ENCODE measurements at regions not wholly inside any gene's neighbourhood (a gene's known extent, or its start where the extent isn't known, plus 50 kb on each side); places are given as distances from the start of the nearest gene placed in this dataset.

DNA sequence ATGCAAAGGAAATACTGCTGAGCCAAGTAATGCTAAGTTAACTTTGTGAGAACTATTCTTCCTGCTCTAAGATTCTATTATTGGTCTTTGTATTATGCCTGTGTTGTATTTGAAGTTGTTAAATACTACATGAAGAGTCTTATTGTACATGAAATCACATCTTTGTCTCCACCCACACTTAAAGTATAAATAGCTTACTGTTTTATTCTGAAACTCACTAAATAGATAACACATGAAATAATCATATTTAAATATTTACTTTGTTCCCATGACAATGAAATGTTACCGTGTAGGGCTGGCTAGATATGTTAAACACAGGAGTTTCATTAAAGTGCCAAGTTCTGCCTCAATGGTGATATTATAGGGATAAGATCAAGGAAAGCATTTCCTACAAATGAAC lies 562.1 kb upstream of the ATXN8OS start:
- H3K27me3 ChIP-seq (ENCODE audit: control insufficient read depth, insufficient read depth, low read length, poor library complexity, severe bottlenecking): no peaks in the 10 kb centered on the region
- H3K9me3 ChIP-seq (ENCODE audit: control insufficient read depth, low read length): no peaks in the 10 kb centered on the region
- no peaks in the 10 kb centered on the region for H3K36me3 ChIP-seq (ENCODE audit: control insufficient read depth, insufficient read depth, low read length)
- H3K4me1 ChIP-seq (ENCODE audit: control insufficient read depth, insufficient read depth, low read length): no peaks in the 10 kb centered on the region
- H3K4me3 ChIP-seq (ENCODE audit: insufficient read depth, low read depth, low read length): no peak overlapping the region
- 100% methylated on average over 1 of the region's 1 CpG for WGBS, 2 experiments
- no peak overlapping the region for H3K27ac ChIP-seq (ENCODE audit: insufficient read depth, low read depth, low read length, poor library complexity, severe bottlenecking)

- no peaks in the 10 kb centered on the region for H3K4me1 ChIP-seq (ENCODE audit: control insufficient read depth, insufficient read depth, low read length)
- H3K4me3 ChIP-seq (ENCODE audit: insufficient read depth, low read depth, low read length): no peak overlapping the region
- H3K27me3 ChIP-seq (ENCODE audit: control insufficient read depth, insufficient read depth, low read length, poor library complexity, severe bottlenecking): no peaks in the 10 kb centered on the region
- H3K36me3 ChIP-seq (ENCODE audit: control insufficient read depth, insufficient read depth, low read length): no peaks in the 10 kb centered on the region
- no peak overlapping the region for H3K27ac ChIP-seq (ENCODE audit: insufficient read depth, low read depth, low read length, poor library complexity, severe bottlenecking)
- H3K9me3 ChIP-seq (ENCODE audit: control insufficient read depth, low read length): no peaks in the 10 kb centered on the region
- 72 to 80% methylated on average over 2 of the region's 2 CpGs for WGBS, 2 experiments
Observed at GRCh38 chr13:69524459-69525150, 583.0 kb upstream of the ATXN8OS start.

DNA sequence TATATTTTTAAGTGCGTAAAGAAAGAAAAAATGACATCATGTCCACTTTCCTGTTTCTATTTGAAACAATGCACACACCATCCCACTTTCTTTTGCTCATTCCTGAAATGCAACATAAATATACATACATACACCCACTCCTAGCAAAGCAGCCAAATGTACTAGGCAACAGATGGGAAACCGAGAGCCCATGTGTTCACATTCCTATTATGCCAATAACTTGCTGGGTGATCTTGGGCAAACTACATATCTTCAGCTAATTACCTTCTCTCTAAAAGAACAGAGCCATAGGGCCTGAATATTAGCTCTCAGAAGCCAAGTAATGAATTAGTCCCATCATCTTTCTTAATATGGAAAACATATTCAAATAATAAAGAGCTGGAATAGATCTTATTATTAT lies 610.6 kb upstream of the ATXN8OS start:
- Histone ChIP-seq H3K27ac (ENCODE audit: insufficient read depth, low read depth, low read length, poor library complexity, severe bottlenecking) (no peak overlapping the region), H3K4me3 (ENCODE audit: insufficient read depth, low read depth, low read length) (no peak overlapping the region), H3K9me3 (ENCODE audit: control insufficient read depth, low read length) (no peaks in the 10 kb centered on the region), H3K36me3 (ENCODE audit: control insufficient read depth, insufficient read depth, low read length) (no peaks in the 10 kb centered on the region), H3K4me1 (ENCODE audit: control insufficient read depth, insufficient read depth, low read length) (no peaks in the 10 kb centered on the region), H3K27me3 (ENCODE audit: control insufficient read depth, insufficient read depth, low read length, poor library complexity, severe bottlenecking) (no peaks in the 10 kb centered on the region)
- WGBS, 2 experiments: 98 to 99% methylated on average over 2 of the region's 2 CpGs

DNA sequence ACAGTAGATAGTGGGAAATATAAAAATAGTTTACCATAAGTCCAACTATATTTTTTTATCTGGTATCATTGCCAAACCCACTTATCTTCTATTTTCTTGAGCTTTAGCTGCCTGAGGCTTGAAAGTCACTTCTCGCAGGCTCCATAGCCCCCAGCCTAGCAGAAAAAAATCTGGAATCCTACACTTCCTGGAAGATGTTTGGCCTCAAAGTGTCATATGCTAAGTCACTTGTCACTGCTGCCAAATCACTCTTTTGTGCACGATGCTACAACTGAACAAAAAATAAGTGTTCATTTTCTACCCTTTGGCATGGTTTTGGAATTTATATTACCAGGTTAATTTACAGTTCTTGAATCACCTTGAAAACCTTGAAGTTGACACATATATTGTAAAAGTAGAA lies 612.5 kb upstream of the ATXN8OS start:
- H3K27ac ChIP-seq (ENCODE audit: insufficient read depth, low read depth, low read length, poor library complexity, severe bottlenecking): no peak overlapping the region
- H3K4me3 ChIP-seq (ENCODE audit: insufficient read depth, low read depth, low read length): no peak overlapping the region
- H3K4me1 ChIP-seq (ENCODE audit: control insufficient read depth, insufficient read depth, low read length): no peaks in the 10 kb centered on the region
- H3K9me3 ChIP-seq (ENCODE audit: control insufficient read depth, low read length): no peaks in the 10 kb centered on the region
- WGBS, 2 experiments: 96 to 99% methylated on average over 2 of the region's 2 CpGs
- H3K36me3 ChIP-seq (ENCODE audit: control insufficient read depth, insufficient read depth, low read length): no peaks in the 10 kb centered on the region
- H3K27me3 ChIP-seq (ENCODE audit: control insufficient read depth, insufficient read depth, low read length, poor library complexity, severe bottlenecking): no peaks in the 10 kb centered on the region

DNA sequence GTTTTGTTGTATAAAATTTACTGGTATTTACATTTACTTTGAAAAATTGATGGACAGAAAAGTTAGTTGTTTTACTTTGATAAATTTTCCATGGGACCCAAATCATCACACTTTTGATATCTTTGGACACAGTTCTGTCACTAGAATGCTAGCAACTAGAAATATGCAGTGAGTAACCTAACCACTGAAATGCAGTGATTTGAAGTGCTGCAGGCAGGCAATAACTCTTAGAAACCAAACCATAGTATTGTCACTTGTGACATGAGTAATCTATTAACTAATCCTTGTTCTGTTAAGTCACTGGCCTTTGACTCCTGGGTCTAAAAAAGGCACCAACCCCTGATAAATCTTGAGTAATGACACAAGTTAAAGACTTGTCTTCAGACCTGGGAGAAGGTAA lies 620.0 kb upstream of the ATXN8OS start:
- no peaks in the 10 kb centered on the region for H3K4me1 ChIP-seq (ENCODE audit: control insufficient read depth, insufficient read depth, low read length)
- peaks cover 2% of the 10 kb centered on the region for H3K9me3 ChIP-seq (ENCODE audit: control insufficient read depth, low read length)
- no peaks in the 10 kb centered on the region for H3K36me3 ChIP-seq (ENCODE audit: control insufficient read depth, insufficient read depth, low read length)
- H3K27me3 ChIP-seq (ENCODE audit: control insufficient read depth, insufficient read depth, low read length, poor library complexity, severe bottlenecking): no peaks in the 10 kb centered on the region
- H3K27ac ChIP-seq (ENCODE audit: insufficient read depth, low read depth, low read length, poor library complexity, severe bottlenecking): no peak overlapping the region
- H3K4me3 ChIP-seq (ENCODE audit: insufficient read depth, low read depth, low read length): no peak overlapping the region

DNA sequence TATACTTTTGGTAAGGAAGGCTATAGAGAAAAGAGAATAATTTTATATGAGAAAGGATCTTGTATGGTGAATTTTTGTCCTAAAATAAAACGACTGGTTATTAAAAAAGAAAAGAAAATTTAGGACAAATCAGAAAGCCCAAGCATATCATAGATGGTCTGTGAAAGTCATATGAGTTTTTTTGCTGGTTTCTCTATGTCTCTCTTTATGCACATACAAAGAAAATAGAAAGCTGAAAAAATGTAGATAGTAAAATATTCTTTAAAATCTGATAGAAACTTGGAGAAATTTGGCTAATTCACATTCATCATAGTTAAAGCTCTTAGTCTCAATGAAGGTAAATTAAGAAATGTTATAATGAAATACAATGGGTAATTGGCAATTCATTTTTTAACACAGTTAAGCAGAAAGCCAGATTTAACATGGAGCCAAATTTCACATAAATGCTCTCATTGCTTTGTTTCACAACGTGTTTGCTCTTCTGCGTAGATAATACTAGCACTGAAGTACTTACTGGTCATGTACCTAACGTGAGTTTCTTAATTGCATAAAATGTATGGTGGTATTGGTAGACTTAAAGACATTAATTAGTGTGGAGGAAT lies 621.5 kb upstream of the ATXN8OS start:
- Histone ChIP-seq H3K27ac (ENCODE audit: insufficient read depth, low read depth, low read length, poor library complexity, severe bottlenecking) (no peak overlapping the region), H3K27me3 (ENCODE audit: control insufficient read depth, insufficient read depth, low read length, poor library complexity, severe bottlenecking) (no peaks in the 10 kb centered on the region), H3K4me3 (ENCODE audit: insufficient read depth, low read depth, low read length) (no peak overlapping the region), H3K36me3 (ENCODE audit: control insufficient read depth, insufficient read depth, low read length) (no peaks in the 10 kb centered on the region), H3K9me3 (ENCODE audit: control insufficient read depth, low read length) (peaks cover 2% of the 10 kb centered on the region), H3K4me1 (ENCODE audit: control insufficient read depth, insufficient read depth, low read length) (no peaks in the 10 kb centered on the region)
- WGBS, 2 experiments: 85 to 88% methylated on average over 4 of the region's 4 CpGs

- Histone ChIP-seq H3K4me1 (ENCODE audit: control insufficient read depth, insufficient read depth, low read length) (no peaks in the 10 kb centered on the region), H3K36me3 (ENCODE audit: control insufficient read depth, insufficient read depth, low read length) (no peaks in the 10 kb centered on the region), H3K9me3 (ENCODE audit: control insufficient read depth, low read length) (no peaks in the 10 kb centered on the region), H3K4me3 (ENCODE audit: insufficient read depth, low read depth, low read length) (no peak overlapping the region), H3K27me3 (ENCODE audit: control insufficient read depth, insufficient read depth, low read length, poor library complexity, severe bottlenecking) (no peaks in the 10 kb centered on the region), H3K27ac (ENCODE audit: insufficient read depth, low read depth, low read length, poor library complexity, severe bottlenecking) (no peak overlapping the region)
Observed at GRCh38 chr13:69477451-69477850, 630.2 kb upstream of the ATXN8OS start.

GRCh38 chr13:69474011-69474685 lies 633.5 kb upstream of the ATXN8OS start:
- WGBS, 2 experiments: 92 to 95% methylated on average over 2 of the region's 2 CpGs
- no peaks in the 10 kb centered on the region for H3K27me3 ChIP-seq (ENCODE audit: control insufficient read depth, insufficient read depth, low read length, poor library complexity, severe bottlenecking)
- no peaks in the 10 kb centered on the region for H3K4me1 ChIP-seq (ENCODE audit: control insufficient read depth, insufficient read depth, low read length)
- no peak overlapping the region for H3K27ac ChIP-seq (ENCODE audit: insufficient read depth, low read depth, low read length, poor library complexity, severe bottlenecking)
- H3K9me3 ChIP-seq (ENCODE audit: control insufficient read depth, low read length): no peaks in the 10 kb centered on the region
- H3K4me3 ChIP-seq (ENCODE audit: insufficient read depth, low read depth, low read length): no peak overlapping the region
- H3K36me3 ChIP-seq (ENCODE audit: control insufficient read depth, insufficient read depth, low read length): no peaks in the 10 kb centered on the region

GRCh38 chr13:69468624-69469023 lies 639.0 kb upstream of the ATXN8OS start:
- WGBS, 2 experiments: 100% methylated on average over 2 of the region's 2 CpGs; no CpG with 5 or more reads in 1 of the 2 experiments
- H3K27me3 ChIP-seq (ENCODE audit: control insufficient read depth, insufficient read depth, low read length, poor library complexity, severe bottlenecking): no peaks in the 10 kb centered on the region
- no peaks in the 10 kb centered on the region for H3K4me1 ChIP-seq (ENCODE audit: control insufficient read depth, insufficient read depth, low read length)
- no peak overlapping the region for H3K27ac ChIP-seq (ENCODE audit: insufficient read depth, low read depth, low read length, poor library complexity, severe bottlenecking)
- no peaks in the 10 kb centered on the region for H3K9me3 ChIP-seq (ENCODE audit: control insufficient read depth, low read length)
- no peak overlapping the region for H3K4me3 ChIP-seq (ENCODE audit: insufficient read depth, low read depth, low read length)
- no peaks in the 10 kb centered on the region for H3K36me3 ChIP-seq (ENCODE audit: control insufficient read depth, insufficient read depth, low read length)

DNA sequence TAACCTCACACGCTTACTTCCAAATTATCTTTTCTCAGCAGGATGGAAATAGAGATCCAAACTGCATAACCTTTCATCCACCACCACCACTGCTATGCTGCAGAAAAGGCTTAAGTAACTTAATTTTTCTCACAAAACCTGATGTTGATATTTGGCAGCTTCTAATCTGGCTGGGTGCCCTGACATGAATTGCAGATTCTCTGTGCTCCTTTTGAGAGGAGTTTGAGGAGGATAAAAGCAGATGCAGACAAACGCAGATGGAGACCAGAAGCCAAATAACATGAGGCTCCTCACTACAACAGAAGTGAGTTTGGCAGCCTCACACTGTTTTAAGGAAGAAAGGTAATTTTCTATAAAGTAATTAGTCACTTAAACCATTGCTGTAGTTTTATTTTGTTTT lies 646.2 kb upstream of the ATXN8OS start:
- Histone ChIP-seq H3K4me3 (ENCODE audit: insufficient read depth, low read depth, low read length) (no peak overlapping the region), H3K27me3 (ENCODE audit: control insufficient read depth, insufficient read depth, low read length, poor library complexity, severe bottlenecking) (no peaks in the 10 kb centered on the region), H3K27ac (ENCODE audit: insufficient read depth, low read depth, low read length, poor library complexity, severe bottlenecking) (no peak overlapping the region), H3K36me3 (ENCODE audit: control insufficient read depth, insufficient read depth, low read length) (no peaks in the 10 kb centered on the region), H3K4me1 (ENCODE audit: control insufficient read depth, insufficient read depth, low read length) (no peaks in the 10 kb centered on the region), H3K9me3 (ENCODE audit: control insufficient read depth, low read length) (no peaks in the 10 kb centered on the region)
- WGBS, 2 experiments: 68 to 79% methylated on average over 2 of the region's 2 CpGs
